GM21381 (cell line): ENCODE measurements at regions not wholly inside any gene's neighbourhood (a gene's known extent, or its start where the extent isn't known, plus 50 kb on each side); places are given as distances from the start of the nearest gene placed in this dataset.
"Not testable (repeated sequence)": the region's sequence is repeated elsewhere in the genome, so short reads cannot be mapped to it uniquely, and the experiment has no call there.

Source experiments
- ATAC-seq: cut with Tn5 transposase; IDR thresholded peaks from one replicate; pipeline ENCODE4 v1.9.1; 2021; ENCODE audit warnings: mild to moderate bottlenecking, moderate library complexity; ENCODE audit not compliant: unreplicated experiment

- ATAC-seq, result no peak
Observed at GRCh38 chr4:34939073-34939472, 1305.2 kb downstream of the ARAP2 start.

- ATAC-seq, result no peak
Observed at GRCh38 chr4:34943741-34944386, 1300.5 kb downstream of the ARAP2 start.

GRCh38 chr4:34950926-34951325 lies 1293.4 kb downstream of the ARAP2 start:
- ATAC-seq, result no peak

- ATAC-seq, result no peak
Observed at GRCh38 chr4:34953145-34953799, 1291.0 kb downstream of the ARAP2 start.

GRCh38 chr4:34964613-34965012 lies 1279.7 kb downstream of the ARAP2 start:
- no peak for ATAC-seq

GRCh38 chr4:34972189-34972588 lies 1272.1 kb downstream of the ARAP2 start:
- no peak for ATAC-seq

GRCh38 chr4:34973650-34974312 lies 1270.5 kb downstream of the ARAP2 start:
- no peak for ATAC-seq

- ATAC-seq, result no peak
Observed at GRCh38 chr4:34974313-34974680, 1270.0 kb downstream of the ARAP2 start.

- not testable (repeated sequence) for ATAC-seq
Observed at GRCh38 chr4:35021222-35021621, 1223.1 kb downstream of the ARAP2 start.

GRCh38 chr4:35025152-35025834 lies 1219.0 kb downstream of the ARAP2 start:
- no peak for ATAC-seq

GRCh38 chr4:35038079-35038805 lies 1206.1 kb downstream of the ARAP2 start:
- ATAC-seq, result no peak

GRCh38 chr4:35038845-35039244 lies 1205.5 kb downstream of the ARAP2 start:
- ATAC-seq, result no peak

- no peak for ATAC-seq
Observed at GRCh38 chr4:35052546-35052945, 1191.8 kb downstream of the ARAP2 start.

GRCh38 chr4:35063031-35063570 lies 1181.2 kb downstream of the ARAP2 start:
- no peak for ATAC-seq

GRCh38 chr4:35066406-35066805 lies 1177.9 kb downstream of the ARAP2 start:
- ATAC-seq, result no peak

GRCh38 chr4:35080799-35081198 lies 1163.5 kb downstream of the ARAP2 start:
- no peak for ATAC-seq

GRCh38 chr4:35087218-35087617 lies 1157.1 kb downstream of the ARAP2 start:
- ATAC-seq, result no peak

GRCh38 chr4:35100932-35101331 lies 1143.4 kb downstream of the ARAP2 start:
- ATAC-seq, result no peak

GRCh38 chr4:35102066-35102465 lies 1142.2 kb downstream of the ARAP2 start:
- no peak for ATAC-seq

- ATAC-seq, result no peak
Observed at GRCh38 chr4:35105486-35105885, 1138.8 kb downstream of the ARAP2 start.
